Endothelial cell of umbilical vein (primary cell): ENCODE measurements at regions not wholly inside any gene's neighbourhood (a gene's known extent, or its start where the extent isn't known, plus 50 kb on each side); places are given as distances from the start of the nearest gene placed in this dataset.

ENCODE experiments used
- BruUV-seq: library from RNA; stranded (reverse); fragments of 400-500 nt; replicated peaks from 2 replicates; lab custom pipeline; 2021; lab: Mats Ljungman, UMichigan
- CTCF ChIA-PET: fragments of 300-600, 350-600 bp; sonication (Branson Sonifier 250); formaldehyde crosslinking; loops from one replicate; lab custom pipeline; 2021; ENCODE audit warnings: antibody characterized with exemption, inconsistent platforms; lab: Charles Lee
- POLR2A ChIA-PET: fragments of 300-600, 350-600 bp; sonication (Branson Sonifier 250); formaldehyde crosslinking; loops from one replicate; lab custom pipeline; 2021; ENCODE audit warnings: antibody characterized with exemption, inconsistent platforms; lab: Charles Lee
- DNase-seq: peaks from one replicate; pipeline ENCODE4 v3.0.0-alpha.2; 2011; ENCODE audit warnings: low read depth, low spot score
- FAIRE-seq: peaks from 2 replicates; lab custom pipeline; 2011; peaks lifted over from hg19 to GRCh38; lab: Jason Lieb, UNC
- H2AFZ ChIP-seq: 2 replicates; pipeline ENCODE4 v1.6.0; 2012; ENCODE audit warnings: low read depth, low read length, control low read depth, inconsistent platforms
- H3K27ac ChIP-seq: 2 replicates; pipeline ENCODE4 v1.5.1; 2011; ENCODE audit warnings: low read depth, mild to moderate bottlenecking, control low read depth, low read length, moderate library complexity; ENCODE audit not compliant: insufficient read depth
- H3K27me3 ChIP-seq, 2 experiments: 2 replicates each; pipeline versions ENCODE4 v1.6.0 to v1.6.1; 2011; ENCODE audit warnings: low read length in 2 of 2, mixed read lengths in 1 of 2; ENCODE audit not compliant: control insufficient read depth in 2 of 2, insufficient read depth in 2 of 2
- H3K36me3 ChIP-seq, 2 experiments: 2 replicates in 1 of 2; 3 replicates in 1 of 2; pipeline ENCODE4 v1.5.1; 2011; ENCODE audit warnings: low read length in 2 of 2, mild to moderate bottlenecking in 1 of 2, moderate library complexity in 1 of 2; ENCODE audit not compliant: control insufficient read depth in 2 of 2, insufficient read depth in 2 of 2; ENCODE audit errors: extremely low read depth in 1 of 2
- H3K4me1 ChIP-seq: 3 replicates; pipeline ENCODE4 v1.5.1; 2011; ENCODE audit warnings: mild to moderate bottlenecking, low read length; ENCODE audit not compliant: control insufficient read depth, insufficient read depth; ENCODE audit errors: extremely low read depth
- H3K4me2 ChIP-seq: 2 replicates; pipeline ENCODE4 v1.6.1; 2011; ENCODE audit warnings: low read length, control low read depth, mixed read lengths; ENCODE audit not compliant: insufficient read depth
- H3K4me3 ChIP-seq, 3 experiments: fragments of 200-600 bp in 1 of 3; sonication (generic), shearing (Covaris generic) in 1 of 3; replicated peaks in 1 of 3; 2 replicates each; pipeline ENCODE4 v1.5.1; 2011 to 2016; ENCODE audit warnings: control low read depth in 3 of 3, low read length in 3 of 3, mild to moderate bottlenecking in 2 of 3, inconsistent platforms in 1 of 3, low read depth in 1 of 3, moderate library complexity in 1 of 3; ENCODE audit not compliant: insufficient read depth in 1 of 3
- H3K79me2 ChIP-seq: 2 replicates; pipeline ENCODE4 v1.6.0; 2012; ENCODE audit warnings: low read length, inconsistent platforms; ENCODE audit not compliant: control insufficient read depth, insufficient read depth
- H3K9ac ChIP-seq: replicated peaks from 2 replicates; pipeline ENCODE3; 2011; ENCODE audit warnings: low read length, control low read depth; ENCODE audit not compliant: insufficient read depth; ENCODE audit errors: extremely low read depth
- H3K9me1 ChIP-seq: replicated peaks from 3 replicates; pipeline ENCODE4 v1.6.0; 2011; ENCODE audit warnings: mild to moderate bottlenecking, low read length; ENCODE audit not compliant: control insufficient read depth, insufficient read depth; ENCODE audit errors: extremely low read depth
- H3K9me3 ChIP-seq: replicated peaks from 2 replicates; pipeline ENCODE4 v1.5.1; 2012; ENCODE audit warnings: low read length, inconsistent platforms; ENCODE audit not compliant: control insufficient read depth, insufficient read depth
- H4K20me1 ChIP-seq: replicated peaks from 2 replicates; pipeline ENCODE3; 2011; ENCODE audit warnings: mild to moderate bottlenecking, low read length; ENCODE audit not compliant: control insufficient read depth, insufficient read depth; ENCODE audit errors: extremely low read depth
- CTCF ChIP-seq, 2 donors: IDR thresholded peaks; 1 replicate in 1 of 2; 2 replicates in 1 of 2; pipeline ENCODE4 v1.5.1; 2011; ENCODE audit warnings: low read length in 2 of 2, mild to moderate bottlenecking in 2 of 2, moderate library complexity in 2 of 2, control low read depth in 1 of 2, inconsistent platforms in 1 of 2, low read depth in 1 of 2; ENCODE audit not compliant: insufficient read depth in 1 of 2; ENCODE audit errors: extremely low read depth in 1 of 2
- FOS ChIP-seq: IDR thresholded peaks from 2 replicates; pipeline ENCODE4 v1.6.1; 2011; ENCODE audit warnings: mild to moderate bottlenecking, low read length, moderate library complexity, borderline replicate concordance; ENCODE audit not compliant: insufficient read depth
- GATA2 ChIP-seq: IDR thresholded peaks from 2 replicates; pipeline ENCODE4 v1.7.0; 2011; ENCODE audit warnings: low read depth, mild to moderate bottlenecking, moderate library complexity, mixed read lengths, low read length; ENCODE audit not compliant: insufficient read length, insufficient read depth
- MAX ChIP-seq: IDR thresholded peaks from 2 replicates; pipeline ENCODE4 v1.6.1; 2011; ENCODE audit not compliant: insufficient read depth, insufficient read length
- MYC ChIP-seq: IDR thresholded peaks from one replicate; pipeline ENCODE4 v1.6.1; 2011; ENCODE audit warnings: mild to moderate bottlenecking, low read depth, low read length
- dilution Hi-C: fragments of 300-500 bp; cut with MboI; formaldehyde crosslinking; loops from one replicate; pipeline ENCODE4 v1.15.0; 2019; ENCODE audit warnings: low sequenced_read_pairs; ENCODE audit not compliant: extremely low pct_ligation_motif_present
- intact Hi-C: fragments of 100-400 bp; cut with micrococcal nuclease; formaldehyde crosslinking; loops from one replicate; pipeline ENCODE4 v1.10.0; 2022

- POLR2A ChIA-PET, result no interaction called here
Measured at GRCh38 chr2:186977433-186978045, 128.6 kb upstream of the ZSWIM2 start.

More at GRCh38 chr2:186977433-186978045, 128.6 kb upstream of the ZSWIM2 start:
- Histone ChIP-seq H3K27me3 (no peaks in the 10 kb centered on the region), H3K4me3 (no peak overlapping the region), H3K4me2 (no peak overlapping the region), H3K36me3 (no peaks in the 10 kb centered on the region), H3K4me1 (no peaks in the 10 kb centered on the region), H2AFZ (no peak overlapping the region), H3K9me3 (no peaks in the 10 kb centered on the region), H3K9me1 (no peaks in the 10 kb centered on the region), H4K20me1 (no peaks in the 10 kb centered on the region), H3K9ac (no peak overlapping the region), H3K27ac (no peak overlapping the region), H3K79me2 (no peaks in the 10 kb centered on the region)
- DNase-seq (no peak), FAIRE-seq (no peak)
- intact Hi-C loops (no loop called here), dilution Hi-C loops (no loop called here)
- CTCF ChIA-PET, result interaction anchor here (0.9 kb wide), 1 partner anchor 10 kb away, joined by 3 read pairs; no protein-coding TSS in a partner anchor
- no peak for TF ChIP-seq MYC
- no peak for TF ChIP-seq CTCF (IDR thresholded peaks at IDR 0.05; ENCODE audit: extremely low read depth in 1 of 2, insufficient read depth in 1 of 2, low read depth in 1 of 2, low read length in 2 of 2)
- TF ChIP-seq FOS, result no peak
- TF ChIP-seq MAX, result no peak
- no peak for TF ChIP-seq GATA2
- BruUV-seq, result no TSS peak
